ENCODE measurements at regions not wholly inside any gene's neighbourhood (a gene's known extent, or its start where the extent isn't known, plus 50 kb on each side); places are given as distances from the start of the nearest gene placed in this dataset.
"Not testable (repeated sequence)": the region's sequence is repeated elsewhere in the genome, so short reads cannot be mapped to it uniquely, and the experiment has no call there.

- intact Hi-C loops (cut with micrococcal nuclease) = not testable (repeated sequence)
These were observed 375.4 kb downstream of the HTR1B start for GRCh38 chr6:77087794-77088318.

- intact Hi-C loops (cut with micrococcal nuclease) = no loop called here
These were observed 389.1 kb downstream of the HTR1B start for GRCh38 chr6:77074037-77074713.

- intact Hi-C loops (cut with micrococcal nuclease) = no loop called here
These were observed 389.9 kb downstream of the HTR1B start for GRCh38 chr6:77073410-77073760.

- intact Hi-C loops (cut with micrococcal nuclease) = no loop called here
These were observed 390.4 kb downstream of the HTR1B start for GRCh38 chr6:77072694-77073409.

GRCh38 chr6:77063494-77063893 is 399.8 kb downstream of the HTR1B start:
- intact Hi-C loops (cut with micrococcal nuclease) = no loop called here

- intact Hi-C loops (cut with micrococcal nuclease) = no loop called here
These were observed 407.6 kb downstream of the HTR1B start for GRCh38 chr6:77055711-77056110.

GRCh38 chr6:77040568-77041195 is 422.6 kb downstream of the HTR1B start:
- intact Hi-C loops (cut with micrococcal nuclease) = no loop called here

GRCh38 chr6:77038807-77039206 is 424.5 kb downstream of the HTR1B start:
- intact Hi-C loops (cut with micrococcal nuclease) = no loop called here

GRCh38 chr6:77037439-77037838 is 425.9 kb downstream of the HTR1B start:
- intact Hi-C loops (cut with micrococcal nuclease) = no loop called here

- intact Hi-C loops (cut with micrococcal nuclease) = no loop called here
These were observed 426.9 kb downstream of the HTR1B start for GRCh38 chr6:77036400-77036799.

- intact Hi-C loops (cut with micrococcal nuclease) = no loop called here
These were observed 429.1 kb downstream of the HTR1B start for GRCh38 chr6:77034161-77034560.

- intact Hi-C loops (cut with micrococcal nuclease) = no loop called here
These were observed 432.2 kb downstream of the HTR1B start for GRCh38 chr6:77030929-77031674.

- intact Hi-C loops (cut with micrococcal nuclease) = no loop called here
These were observed 436.9 kb downstream of the HTR1B start for GRCh38 chr6:77026341-77026740.

- intact Hi-C loops (cut with micrococcal nuclease) = no loop called here
These were observed 437.5 kb downstream of the HTR1B start for GRCh38 chr6:77025736-77026223.

GRCh38 chr6:77021778-77022177 is 441.5 kb downstream of the HTR1B start:
- intact Hi-C loops (cut with micrococcal nuclease) = no loop called here

GRCh38 chr6:77021232-77021631 is 442.1 kb downstream of the HTR1B start:
- intact Hi-C loops (cut with micrococcal nuclease) = no loop called here

- intact Hi-C loops (cut with micrococcal nuclease) = no loop called here
These were observed 444.2 kb downstream of the HTR1B start for GRCh38 chr6:77019081-77019480.

GRCh38 chr6:77017537-77017936 is 445.8 kb downstream of the HTR1B start:
- intact Hi-C loops (cut with micrococcal nuclease) = no loop called here

GRCh38 chr6:77015350-77015749 is 447.9 kb downstream of the HTR1B start:
- intact Hi-C loops (cut with micrococcal nuclease) = no loop called here

GRCh38 chr6:77011929-77012545 is 451.3 kb downstream of the HTR1B start:
- intact Hi-C loops (cut with micrococcal nuclease) = no loop called here

GRCh38 chr6:77010931-77011542 is 452.3 kb downstream of the HTR1B start:
- intact Hi-C loops (cut with micrococcal nuclease) = no loop called here

All from T-helper 2 cell treated with Interferon-gamma antibody and Interleukin-4, amounts not matched to agents 100 ng/mL and 5 ng/mL, for 36 hours (primary cell).